ENCODE measurements at regions not wholly inside any gene's neighbourhood (a gene's known extent, or its start where the extent isn't known, plus 50 kb on each side); places are given as distances from the start of the nearest gene placed in this dataset.

DNA sequence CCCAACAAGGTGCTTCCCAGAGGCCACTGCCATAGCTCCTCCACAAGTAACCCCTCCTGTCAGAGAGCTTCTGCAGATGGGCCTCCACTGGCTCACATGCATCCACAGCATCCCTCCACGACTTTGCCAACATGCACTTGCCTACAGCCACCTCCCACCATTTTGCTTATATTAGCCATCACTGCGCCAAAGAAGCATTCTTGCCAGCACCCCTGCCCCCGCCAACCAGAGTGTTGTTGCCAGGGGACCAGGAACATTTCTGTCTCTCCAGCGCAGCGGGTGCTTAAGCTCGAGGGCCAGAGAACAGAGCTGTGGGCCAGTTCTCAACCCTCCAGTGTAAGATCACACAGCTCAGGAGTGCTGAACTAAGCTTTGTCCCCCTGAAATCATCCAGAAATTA lies 517.6 kb downstream of the PABPC4L start:
- Histone ChIP-seq H3K27me3 (ENCODE audit: control insufficient read depth, insufficient read depth, low read length) (no peaks in the 10 kb centered on the region), H3K9me3 (ENCODE audit: control insufficient read depth, insufficient read depth, low read length) (no peaks in the 10 kb centered on the region), H3K36me3 (ENCODE audit: control insufficient read depth, insufficient read depth, low read length) (no peaks in the 10 kb centered on the region), H3K27ac (ENCODE audit: low read length) (no peak overlapping the region), H3K4me1 (ENCODE audit: control insufficient read depth, insufficient read depth, low read length) (no peaks in the 10 kb centered on the region), H3K4me3 (ENCODE audit: low read length) (no peak overlapping the region)
- WGBS (ENCODE audit: insufficient coverage, insufficient read length): no CpG with 5 or more reads among the region's 6 CpGs
- DNase-seq (ENCODE audit: low read depth, low spot score): no peak

DNA sequence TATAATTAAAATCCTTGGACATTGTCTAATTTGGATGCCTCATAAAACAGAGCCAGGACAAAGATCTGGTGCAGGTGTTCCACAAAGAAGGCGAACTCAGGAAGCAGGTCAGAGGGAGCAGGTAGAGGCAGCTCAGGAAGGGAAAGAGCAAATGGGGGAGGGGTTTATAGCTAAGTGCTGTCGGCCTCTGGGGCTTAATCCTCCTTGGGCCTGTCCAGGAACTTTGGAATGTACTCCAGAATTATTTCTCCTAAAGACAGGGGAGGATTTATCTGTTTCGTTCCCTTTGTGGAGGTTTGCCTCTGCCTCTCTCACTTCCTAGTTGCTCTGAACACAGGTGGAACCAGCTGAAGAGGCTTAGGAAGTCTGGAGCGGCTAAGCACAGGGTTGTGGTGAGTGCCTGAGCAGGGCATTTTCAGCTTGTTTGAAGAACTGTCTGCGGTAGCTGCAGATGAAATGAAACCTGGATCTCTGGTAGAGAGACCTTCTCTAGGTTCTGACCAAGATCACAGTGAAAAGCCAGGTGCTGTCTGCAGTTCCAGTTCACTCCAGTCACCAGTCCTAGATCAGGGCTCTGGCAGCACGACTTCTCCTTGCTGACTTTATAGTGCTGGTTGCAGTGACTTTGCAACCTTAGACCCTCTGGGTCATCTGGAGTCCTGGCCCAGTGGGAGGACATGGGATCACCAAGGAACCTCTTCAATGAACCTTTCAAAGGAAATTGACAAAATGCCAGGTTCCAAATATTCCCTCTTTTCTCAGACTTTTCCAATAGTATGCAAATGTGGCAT lies 519.2 kb downstream of the PCDH10 start:
- H3K4me3 ChIP-seq (ENCODE audit: low read length): no peak overlapping the region
- no peaks in the 10 kb centered on the region for H3K36me3 ChIP-seq (ENCODE audit: control insufficient read depth, insufficient read depth, low read length)
- H3K4me1 ChIP-seq (ENCODE audit: control insufficient read depth, insufficient read depth, low read length): no peaks in the 10 kb centered on the region
- H3K27me3 ChIP-seq (ENCODE audit: control insufficient read depth, insufficient read depth, low read length): no peaks in the 10 kb centered on the region
- no peak overlapping the region for H3K27ac ChIP-seq (ENCODE audit: low read length)
- WGBS (ENCODE audit: insufficient coverage, insufficient read length): no CpG with 5 or more reads among the region's 6 CpGs
- no peak for DNase-seq (ENCODE audit: low read depth, low spot score)
- no peaks in the 10 kb centered on the region for H3K9me3 ChIP-seq (ENCODE audit: control insufficient read depth, insufficient read depth, low read length)

DNA sequence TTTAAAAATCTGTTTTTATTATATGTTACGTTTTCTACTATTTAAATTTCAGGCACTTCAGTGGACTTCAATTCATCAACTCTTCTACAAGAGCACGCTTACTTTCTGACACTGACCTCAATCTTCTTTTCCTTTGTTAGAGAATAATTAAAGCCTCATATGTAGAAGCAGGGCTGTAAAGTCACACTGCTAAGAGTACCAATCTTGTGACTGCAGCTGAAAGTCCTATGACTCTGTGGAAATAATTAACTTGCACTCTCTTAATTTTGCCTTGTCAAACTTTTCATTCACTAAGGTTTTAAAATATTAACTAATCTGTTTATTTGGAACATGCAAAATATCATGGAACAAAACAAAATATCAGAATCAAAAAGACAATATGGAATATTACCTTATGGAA lies 498.1 kb downstream of the PCDH10 start:
- Histone ChIP-seq H3K36me3 (ENCODE audit: control insufficient read depth, insufficient read depth, low read length) (no peaks in the 10 kb centered on the region), H3K27me3 (ENCODE audit: control insufficient read depth, insufficient read depth, low read length) (no peaks in the 10 kb centered on the region), H3K4me3 (ENCODE audit: low read length) (no peak overlapping the region), H3K9me3 (ENCODE audit: control insufficient read depth, insufficient read depth, low read length) (no peaks in the 10 kb centered on the region), H3K27ac (ENCODE audit: low read length) (no peak overlapping the region), H3K4me1 (ENCODE audit: control insufficient read depth, insufficient read depth, low read length) (no peaks in the 10 kb centered on the region)
- DNase-seq (ENCODE audit: low read depth, low spot score): no peak
- no CpG with 5 or more reads among the region's 2 CpGs for WGBS (ENCODE audit: insufficient coverage, insufficient read length)

DNA sequence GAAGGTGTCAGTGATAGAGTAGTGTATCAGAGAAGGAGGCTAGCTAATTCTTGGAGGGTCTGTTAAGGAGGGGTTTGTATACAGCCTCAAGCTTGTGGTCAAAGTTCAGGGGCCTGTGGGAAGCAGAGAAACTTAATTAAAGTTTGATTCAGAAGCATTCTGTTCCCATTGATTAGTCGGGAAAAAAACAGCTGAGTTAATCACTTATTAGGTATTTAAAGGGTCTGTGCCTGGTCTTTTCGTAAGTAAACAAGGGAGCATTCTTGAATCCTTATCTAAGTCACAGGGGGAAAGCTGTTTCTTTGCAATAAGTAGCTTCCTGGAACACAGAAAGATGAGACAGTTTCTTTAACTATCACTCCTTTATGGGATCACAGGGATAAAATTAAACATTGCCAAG lies 492.1 kb downstream of the PCDH10 start:
- no peak for DNase-seq (ENCODE audit: low read depth, low spot score)
- Histone ChIP-seq H3K9me3 (ENCODE audit: control insufficient read depth, insufficient read depth, low read length) (no peaks in the 10 kb centered on the region), H3K27ac (ENCODE audit: low read length) (no peak overlapping the region), H3K4me3 (ENCODE audit: low read length) (no peak overlapping the region), H3K4me1 (ENCODE audit: control insufficient read depth, insufficient read depth, low read length) (no peaks in the 10 kb centered on the region), H3K27me3 (ENCODE audit: control insufficient read depth, insufficient read depth, low read length) (no peaks in the 10 kb centered on the region), H3K36me3 (ENCODE audit: control insufficient read depth, insufficient read depth, low read length) (no peaks in the 10 kb centered on the region)
- WGBS (ENCODE audit: insufficient coverage, insufficient read length): no CpG with 5 or more reads among the region's 2 CpGs

DNA sequence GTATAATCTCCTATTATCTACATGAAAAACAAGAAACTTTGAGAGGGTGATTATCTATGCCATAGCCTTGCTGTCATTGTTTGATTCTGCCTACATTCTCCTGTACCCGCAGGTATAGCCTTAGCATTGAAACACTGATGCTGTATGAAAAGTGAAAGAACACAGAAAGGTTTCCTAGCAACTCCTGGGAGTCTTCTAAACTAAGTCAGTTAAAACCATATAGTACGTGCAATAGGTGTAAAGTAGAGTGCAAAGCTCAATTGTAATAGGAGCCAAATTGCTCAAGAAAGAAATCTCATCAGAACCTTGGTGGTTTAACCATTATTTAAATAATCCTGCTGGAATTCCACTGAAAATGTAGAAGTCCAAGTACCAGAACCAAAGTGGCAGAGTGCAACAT lies 489.7 kb downstream of the PCDH10 start:
- H3K27ac ChIP-seq (ENCODE audit: low read length): no peak overlapping the region
- DNase-seq (ENCODE audit: low read depth, low spot score): no peak
- H3K36me3 ChIP-seq (ENCODE audit: control insufficient read depth, insufficient read depth, low read length): no peaks in the 10 kb centered on the region
- no peak overlapping the region for H3K4me3 ChIP-seq (ENCODE audit: low read length)
- no CpG with 5 or more reads among the region's 2 CpGs for WGBS (ENCODE audit: insufficient coverage, insufficient read length)
- H3K4me1 ChIP-seq (ENCODE audit: control insufficient read depth, insufficient read depth, low read length): no peaks in the 10 kb centered on the region
- no peaks in the 10 kb centered on the region for H3K9me3 ChIP-seq (ENCODE audit: control insufficient read depth, insufficient read depth, low read length)
- no peaks in the 10 kb centered on the region for H3K27me3 ChIP-seq (ENCODE audit: control insufficient read depth, insufficient read depth, low read length)

DNA sequence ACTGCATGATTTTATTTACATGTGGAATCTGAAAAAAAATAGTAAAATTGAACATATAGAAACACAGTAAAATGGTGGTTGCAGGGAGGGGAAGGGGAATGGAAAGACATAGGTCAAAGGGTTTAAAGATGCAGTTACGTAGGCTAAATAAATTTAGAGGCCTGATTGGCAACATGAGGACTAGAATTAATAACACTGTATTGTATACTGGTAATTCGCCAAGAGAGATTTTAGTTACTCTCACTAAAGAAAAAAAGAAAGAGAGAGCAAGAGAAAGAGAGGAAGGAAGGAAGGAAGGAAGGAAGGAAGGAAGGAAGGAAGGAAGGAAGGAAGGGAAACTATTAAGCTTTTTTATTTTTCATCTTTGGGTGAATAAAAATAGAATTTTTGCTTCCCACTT lies 488.1 kb downstream of the PCDH10 start:
- Histone ChIP-seq H3K27ac (ENCODE audit: low read length) (no peak overlapping the region), H3K27me3 (ENCODE audit: control insufficient read depth, insufficient read depth, low read length) (no peaks in the 10 kb centered on the region), H3K9me3 (ENCODE audit: control insufficient read depth, insufficient read depth, low read length) (no peaks in the 10 kb centered on the region), H3K4me1 (ENCODE audit: control insufficient read depth, insufficient read depth, low read length) (no peaks in the 10 kb centered on the region), H3K36me3 (ENCODE audit: control insufficient read depth, insufficient read depth, low read length) (no peaks in the 10 kb centered on the region), H3K4me3 (ENCODE audit: low read length) (no peak overlapping the region)
- no peak for DNase-seq (ENCODE audit: low read depth, low spot score)
- no CpG with 5 or more reads among the region's 2 CpGs for WGBS (ENCODE audit: insufficient coverage, insufficient read length)

DNA sequence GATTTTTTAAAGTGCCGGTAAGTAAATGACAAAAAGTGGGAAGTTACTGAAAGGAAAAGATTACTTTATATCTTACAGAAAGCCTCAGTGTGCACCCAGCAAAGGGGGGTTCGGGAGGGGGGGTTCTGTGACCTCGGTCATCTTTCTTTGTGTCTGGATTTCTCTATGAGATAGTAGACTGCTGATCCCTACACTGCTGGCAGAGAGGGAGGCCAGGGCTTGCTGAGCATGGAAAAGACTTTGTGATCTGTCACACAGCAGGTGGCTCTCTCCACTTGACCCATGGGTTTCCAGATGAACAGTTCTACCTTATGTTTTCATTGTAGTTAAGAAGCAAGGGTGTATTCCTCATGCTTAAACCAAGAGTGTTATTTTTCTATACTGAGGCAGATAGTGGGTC lies 475.6 kb downstream of the PCDH10 start:
- H3K9me3 ChIP-seq (ENCODE audit: control insufficient read depth, insufficient read depth, low read length): no peaks in the 10 kb centered on the region
- no peaks in the 10 kb centered on the region for H3K4me1 ChIP-seq (ENCODE audit: control insufficient read depth, insufficient read depth, low read length)
- H3K27me3 ChIP-seq (ENCODE audit: control insufficient read depth, insufficient read depth, low read length): no peaks in the 10 kb centered on the region
- H3K4me3 ChIP-seq (ENCODE audit: low read length): no peak overlapping the region
- no CpG with 5 or more reads among the region's 3 CpGs for WGBS (ENCODE audit: insufficient coverage, insufficient read length)
- DNase-seq (ENCODE audit: low read depth, low spot score): no peak
- H3K27ac ChIP-seq (ENCODE audit: low read length): no peak overlapping the region
- H3K36me3 ChIP-seq (ENCODE audit: control insufficient read depth, insufficient read depth, low read length): no peaks in the 10 kb centered on the region

DNA sequence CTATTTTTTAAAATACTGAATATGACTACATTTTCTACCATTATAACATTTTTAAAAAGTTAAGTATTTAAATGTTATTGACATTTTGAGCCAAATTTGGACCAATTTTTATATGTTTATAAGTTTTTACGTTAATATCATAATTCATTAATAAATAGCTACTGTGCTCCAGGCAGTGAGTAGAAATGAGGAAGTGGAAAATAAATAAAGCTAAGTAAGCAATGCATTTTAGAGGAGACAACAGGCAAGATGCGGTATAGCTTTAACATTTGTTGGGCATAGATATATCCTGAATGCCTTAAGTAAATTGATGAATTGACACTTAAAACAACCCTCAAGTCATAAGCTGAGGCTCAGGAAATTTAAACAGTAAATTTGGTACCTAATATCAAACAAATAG lies 474.8 kb downstream of the PCDH10 start:
- H3K27me3 ChIP-seq (ENCODE audit: control insufficient read depth, insufficient read depth, low read length): no peaks in the 10 kb centered on the region
- H3K9me3 ChIP-seq (ENCODE audit: control insufficient read depth, insufficient read depth, low read length): no peaks in the 10 kb centered on the region
- DNase-seq (ENCODE audit: low read depth, low spot score): no peak
- no CpG with 5 or more reads among the region's 2 CpGs for WGBS (ENCODE audit: insufficient coverage, insufficient read length)
- no peaks in the 10 kb centered on the region for H3K4me1 ChIP-seq (ENCODE audit: control insufficient read depth, insufficient read depth, low read length)
- H3K36me3 ChIP-seq (ENCODE audit: control insufficient read depth, insufficient read depth, low read length): no peaks in the 10 kb centered on the region
- no peak overlapping the region for H3K4me3 ChIP-seq (ENCODE audit: low read length)
- no peak overlapping the region for H3K27ac ChIP-seq (ENCODE audit: low read length)

DNA sequence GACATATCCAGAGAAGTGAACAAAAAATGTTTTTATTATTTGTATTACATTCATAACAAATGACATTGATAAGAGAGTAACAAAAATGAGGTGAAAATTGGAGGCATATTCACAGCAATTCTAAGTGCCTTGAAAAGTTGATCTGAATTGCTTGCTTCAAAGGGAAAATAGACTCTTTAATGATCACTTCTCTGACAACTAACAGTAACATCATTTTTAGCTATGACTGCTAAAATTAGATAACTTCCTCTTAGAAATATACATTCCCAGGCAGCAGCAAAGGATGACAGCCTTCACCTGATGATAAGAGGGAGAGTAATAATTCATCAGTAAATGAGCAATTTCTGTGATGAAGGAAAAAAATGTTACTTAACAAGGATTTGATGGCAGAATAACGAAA lies 472.5 kb downstream of the PCDH10 start:
- no CpG with 5 or more reads among the region's 1 CpG for WGBS (ENCODE audit: insufficient coverage, insufficient read length)
- DNase-seq (ENCODE audit: low read depth, low spot score): no peak
- H3K4me3 ChIP-seq (ENCODE audit: low read length): no peak overlapping the region
- H3K36me3 ChIP-seq (ENCODE audit: control insufficient read depth, insufficient read depth, low read length): no peaks in the 10 kb centered on the region
- H3K9me3 ChIP-seq (ENCODE audit: control insufficient read depth, insufficient read depth, low read length): no peaks in the 10 kb centered on the region
- no peak overlapping the region for H3K27ac ChIP-seq (ENCODE audit: low read length)
- H3K27me3 ChIP-seq (ENCODE audit: control insufficient read depth, insufficient read depth, low read length): no peaks in the 10 kb centered on the region
- H3K4me1 ChIP-seq (ENCODE audit: control insufficient read depth, insufficient read depth, low read length): no peaks in the 10 kb centered on the region

DNA sequence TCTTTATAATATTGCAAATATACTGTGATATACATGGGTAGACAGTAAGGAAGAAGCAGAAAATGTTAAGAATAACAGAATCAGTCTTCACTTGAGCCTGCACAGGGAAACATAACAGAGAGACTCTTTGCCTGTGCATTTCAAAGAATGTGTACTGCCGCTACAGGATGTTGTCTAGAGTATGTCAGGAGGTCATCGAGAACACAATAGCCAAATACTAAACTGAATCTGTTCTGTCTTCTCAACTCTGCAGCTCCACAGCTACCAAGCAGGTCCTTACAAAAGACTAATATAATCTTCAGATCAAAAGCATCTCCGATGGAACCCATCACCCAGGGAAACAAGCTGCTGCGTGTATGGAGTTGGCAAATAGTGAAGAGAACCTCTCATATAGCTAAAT lies 471.5 kb downstream of the PCDH10 start:
- WGBS (ENCODE audit: insufficient coverage, insufficient read length): no CpG with 5 or more reads among the region's 4 CpGs
- Histone ChIP-seq H3K9me3 (ENCODE audit: control insufficient read depth, insufficient read depth, low read length) (no peaks in the 10 kb centered on the region), H3K27ac (ENCODE audit: low read length) (no peak overlapping the region), H3K36me3 (ENCODE audit: control insufficient read depth, insufficient read depth, low read length) (no peaks in the 10 kb centered on the region), H3K27me3 (ENCODE audit: control insufficient read depth, insufficient read depth, low read length) (no peaks in the 10 kb centered on the region), H3K4me3 (ENCODE audit: low read length) (no peak overlapping the region), H3K4me1 (ENCODE audit: control insufficient read depth, insufficient read depth, low read length) (no peaks in the 10 kb centered on the region)
- DNase-seq (ENCODE audit: low read depth, low spot score): no peak

DNA sequence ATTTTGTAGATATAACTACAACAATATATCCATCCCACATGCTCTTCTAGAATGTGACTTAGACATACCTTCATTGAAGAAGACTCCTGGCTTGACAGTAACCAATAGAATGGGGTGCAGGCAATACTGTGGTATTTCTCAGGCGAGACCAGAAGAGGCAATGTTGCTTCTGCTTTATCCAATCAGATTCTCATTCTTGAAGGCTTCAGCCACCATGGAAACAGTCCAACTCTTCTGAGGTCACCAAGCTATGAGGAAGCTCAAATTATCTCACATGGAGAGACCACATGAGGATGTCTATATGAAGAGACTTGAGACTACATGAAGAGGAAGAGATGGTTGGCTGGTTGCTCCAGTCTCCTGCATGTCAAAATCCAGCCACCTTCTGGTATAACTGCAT lies 469.9 kb downstream of the PCDH10 start:
- H3K27ac ChIP-seq (ENCODE audit: low read length): no peak overlapping the region
- no peaks in the 10 kb centered on the region for H3K27me3 ChIP-seq (ENCODE audit: control insufficient read depth, insufficient read depth, low read length)
- H3K36me3 ChIP-seq (ENCODE audit: control insufficient read depth, insufficient read depth, low read length): no peaks in the 10 kb centered on the region
- no peak for DNase-seq (ENCODE audit: low read depth, low spot score)
- WGBS (ENCODE audit: insufficient coverage, insufficient read length): no CpG with 5 or more reads among the region's 1 CpG
- H3K4me3 ChIP-seq (ENCODE audit: low read length): no peak overlapping the region
- no peaks in the 10 kb centered on the region for H3K9me3 ChIP-seq (ENCODE audit: control insufficient read depth, insufficient read depth, low read length)
- H3K4me1 ChIP-seq (ENCODE audit: control insufficient read depth, insufficient read depth, low read length): no peaks in the 10 kb centered on the region
